ENCODE measurements at regions not wholly inside any gene's neighbourhood (a gene's known extent, or its start where the extent isn't known, plus 50 kb on each side); places are given as distances from the start of the nearest gene placed in this dataset.
"Not testable (repeated sequence)": the region's sequence is repeated elsewhere in the genome, so short reads cannot be mapped to it uniquely, and the experiment has no call there.

GRCh38 chr20:17873410-17874270 lies 95.0 kb downstream of the SNX5 start:
- peak; percentile 92 for DNase-seq (ENCODE audit: low spot score)

- DNase-seq (ENCODE audit: low spot score) = no peak
Measured at GRCh38 chr20:17872959-17873358, 95.6 kb downstream of the SNX5 start.

GRCh38 chr20:17872434-17872833 lies 96.2 kb downstream of the SNX5 start:
- DNase-seq (ENCODE audit: low spot score) = no peak

GRCh38 chr20:17871886-17872285 lies 96.7 kb downstream of the SNX5 start:
- no peak for DNase-seq (ENCODE audit: low spot score)

GRCh38 chr20:17871181-17871580 lies 97.4 kb downstream of the SNX5 start:
- DNase-seq (ENCODE audit: low spot score) = no peak

- no peak for DNase-seq (ENCODE audit: low spot score)
Measured at GRCh38 chr20:17870086-17870740, 98.4 kb downstream of the SNX5 start.

- DNase-seq (ENCODE audit: low spot score) = no peak
Measured at GRCh38 chr20:17869295-17869994, 99.1 kb downstream of the SNX5 start.

- no peak for DNase-seq (ENCODE audit: low spot score)
Measured at GRCh38 chr20:17868700-17869231, 99.8 kb downstream of the SNX5 start.

GRCh38 chr20:17868151-17868550 lies 100.4 kb downstream of the SNX5 start:
- DNase-seq (ENCODE audit: low spot score) = no peak

GRCh38 chr20:17867131-17867925 lies 101.3 kb downstream of the SNX5 start:
- DNase-seq (ENCODE audit: low spot score) = no peak

GRCh38 chr20:17866234-17867001 lies 102.2 kb downstream of the SNX5 start:
- DNase-seq (ENCODE audit: low spot score) = no peak

- no peak for DNase-seq (ENCODE audit: low spot score)
Measured at GRCh38 chr20:17863577-17864292, 104.9 kb downstream of the SNX5 start.

GRCh38 chr20:17863209-17863576 lies 105.4 kb downstream of the SNX5 start:
- DNase-seq (ENCODE audit: low spot score) = no peak

- no peak for DNase-seq (ENCODE audit: low spot score)
Measured at GRCh38 chr20:17862171-17862570, 106.4 kb downstream of the SNX5 start.

- not testable (repeated sequence) for DNase-seq (ENCODE audit: low spot score)
Measured at GRCh38 chr20:17861620-17862019, 107.0 kb downstream of the SNX5 start.

- DNase-seq (ENCODE audit: low spot score) = no peak
Measured at GRCh38 chr20:17860301-17861197, 108.0 kb downstream of the SNX5 start.

- no peak for DNase-seq (ENCODE audit: low spot score)
Measured at GRCh38 chr20:17859616-17860232, 108.9 kb downstream of the SNX5 start.

GRCh38 chr20:17859002-17859615 lies 109.5 kb downstream of the SNX5 start:
- no peak for DNase-seq (ENCODE audit: low spot score)

All from left forelimb (tissue), 1 donor.